B cell (primary cell): ENCODE measurements at regions not wholly inside any gene's neighbourhood (a gene's known extent, or its start where the extent isn't known, plus 50 kb on each side); places are given as distances from the start of the nearest gene placed in this dataset.

ENCODE experiments used
- ATAC-seq: fragments of 200-7000 bp; cut with Tn5 transposase; one replicate; pipeline ENCODE4 v1.10.0; 2021; ENCODE audit warnings: low read depth, mild to moderate bottlenecking, moderate number of reproducible peaks, moderate library complexity
- CTCF ChIA-PET: fragments of 350-600 bp; sonication (Branson Sonifier 250); formaldehyde crosslinking; loops from one replicate; lab custom pipeline; 2021; ENCODE audit warnings: antibody characterized with exemption, inconsistent platforms; lab: Charles Lee
- POLR2A ChIA-PET: fragments of 350-600 bp; sonication (Branson Sonifier 250); formaldehyde crosslinking; loops from one replicate; lab custom pipeline; 2021; ENCODE audit warnings: antibody characterized with exemption; lab: Charles Lee
- DNase-seq: peaks from one replicate; pipeline ENCODE4 v3.0.0; 2013
- H2AFZ ChIP-seq: 2 replicates; pipeline ENCODE4 v1.6.1; 2012; ENCODE audit warnings: mild to moderate bottlenecking, low read depth, low read length; ENCODE audit not compliant: insufficient read depth, poor library complexity, severe bottlenecking
- H3K27ac ChIP-seq, 2 donors: 1 replicate in 1 of 2; 2 replicates in 1 of 2; pipeline ENCODE4 v1.5.1; 2012 to 2013; ENCODE audit warnings: low read length in 2 of 2, mild to moderate bottlenecking in 2 of 2, moderate library complexity in 1 of 2
- H3K27me3 ChIP-seq, 4 experiments: fragments of 200-600 bp in 1 of 4; sonication (generic) in 1 of 4; replicated peaks in 1 of 4; 1 replicate in 2 of 4; 2 replicates in 2 of 4; pipeline versions ENCODE4 v1.6.1 to v1.7.0; 2013 to 2016; ENCODE audit warnings: low read length in 3 of 4, mild to moderate bottlenecking in 2 of 4, mixed read lengths in 1 of 4, moderate library complexity in 1 of 4; ENCODE audit not compliant: insufficient read depth in 4 of 4, control insufficient read depth in 3 of 4; ENCODE audit errors: control extremely low read depth in 1 of 4
- H3K36me3 ChIP-seq, 2 experiments: replicated peaks in 1 of 2; 1 replicate in 1 of 2; 2 replicates in 1 of 2; pipeline versions ENCODE4 v1.6.1 to v1.7.1; 2013; ENCODE audit warnings: low read length in 1 of 2; ENCODE audit not compliant: insufficient read depth in 2 of 2, control insufficient read depth in 1 of 2; ENCODE audit errors: control extremely low read depth in 1 of 2, extremely low read depth in 1 of 2
- H3K4me1 ChIP-seq, 2 donors: fragments of 200-600 bp in 1 of 2; sonication (generic) in 1 of 2; 1 replicate in 1 of 2; 2 replicates in 1 of 2; pipeline versions ENCODE4 v1.5.1 to v1.6.1; 2013 to 2017; ENCODE audit warnings: low read length in 2 of 2; ENCODE audit not compliant: control insufficient read depth in 2 of 2, insufficient read depth in 2 of 2
- H3K4me2 ChIP-seq: replicated peaks from 2 replicates; pipeline ENCODE3; 2012; ENCODE audit warnings: mild to moderate bottlenecking, low read depth, low read length; ENCODE audit not compliant: poor library complexity, severe bottlenecking
- H3K4me3 ChIP-seq, 5 experiments: fragments of 200-600 bp in 1 of 5; sonication (generic) in 1 of 5; 1 replicate in 3 of 5; 2 replicates in 2 of 5; pipeline versions ENCODE4 v1.5.1 to v1.7.0; 2011 to 2016; ENCODE audit warnings: low read length in 4 of 5, mild to moderate bottlenecking in 4 of 5, low read depth in 2 of 5, control low read depth in 1 of 5, moderate library complexity in 1 of 5; ENCODE audit not compliant: insufficient read depth in 1 of 5; ENCODE audit errors: control extremely low read depth in 1 of 5, extremely low read depth in 1 of 5
- H3K79me2 ChIP-seq: fragments of 200-600 bp; sonication (generic); one replicate; pipeline ENCODE4 v1.6.0; 2016; ENCODE audit warnings: low read length; ENCODE audit not compliant: control insufficient read depth, insufficient read depth
- H3K9ac ChIP-seq: fragments of 200-600 bp; sonication (generic); 2 replicates; pipeline ENCODE4 v1.6.1; 2017; ENCODE audit warnings: mild to moderate bottlenecking, low read length, moderate library complexity
- H3K9me3 ChIP-seq, 3 donors: one replicate each; pipeline versions ENCODE4 v1.6.1 to v1.7.1; 2013; ENCODE audit warnings: low read length in 2 of 3; ENCODE audit not compliant: control insufficient read depth in 2 of 3, insufficient read depth in 1 of 3; ENCODE audit errors: control extremely low read depth in 1 of 3
- H4K20me1 ChIP-seq: 2 replicates; pipeline ENCODE4 v1.6.0; 2012; ENCODE audit warnings: mild to moderate bottlenecking, low read length; ENCODE audit not compliant: insufficient read depth, control insufficient read depth, poor library complexity, severe bottlenecking
- H3K27ac Mint-ChIP-seq: one replicate; pipeline ENCODE4 v1.8.0; 2021; ENCODE audit warnings: mixed read lengths
- H3K27me3 Mint-ChIP-seq: one replicate; pipeline ENCODE4 v1.8.0; 2021; ENCODE audit warnings: mixed read lengths
- H3K4me1 Mint-ChIP-seq: one replicate; pipeline ENCODE4 v1.8.0; 2021; ENCODE audit warnings: mixed read lengths
- H3K4me3 Mint-ChIP-seq: one replicate; pipeline ENCODE4 v1.8.0; 2021; ENCODE audit warnings: mixed read lengths
- H3K9me3 Mint-ChIP-seq: one replicate; pipeline ENCODE4 v1.8.0; 2022; ENCODE audit warnings: mixed read lengths; ENCODE audit not compliant: insufficient read depth
- EZH2 ChIP-seq: IDR thresholded peaks from 2 replicates; pipeline ENCODE4 v1.6.1; 2012; ENCODE audit warnings: borderline replicate concordance, low read depth, mild to moderate bottlenecking, moderate library complexity, low read length; ENCODE audit not compliant: insufficient read depth, poor library complexity, severe bottlenecking
- WGBS: methylation state at CpG from one replicate; pipeline ENCODE4 v1.1.5; 2013; ENCODE audit warnings: missing lambda C conversion rate; ENCODE audit not compliant: insufficient coverage; 5-methylcytosine and 5-hydroxymethylcytosine counted together
- intact Hi-C: fragments of 100-400 bp; cut with micrococcal nuclease; formaldehyde crosslinking; loops from one replicate; pipeline ENCODE4 v1.10.0; 2022
- TF ChIP-seq, protein P1 (sequence below): fragments of 200-600 bp; IDR thresholded peaks from one replicate; pipeline ENCODE4 v1.8.0; 2022; ENCODE audit warnings: antibody characterized with exemption, mild to moderate bottlenecking

GRCh38 chr18:65269375-65269774 is 481.4 kb upstream of the CDH7 start:
- Mint-ChIP-seq H3K27ac (no peak overlapping the region), H3K27me3 (no peaks in the 10 kb centered on the region), H3K4me3 (no peak overlapping the region), H3K9me3 (no peaks in the 10 kb centered on the region), H3K4me1 (no peaks in the 10 kb centered on the region)
- no peaks in the 10 kb centered on the region for H3K27me3 ChIP-seq
- no CpG with 5 or more reads among the region's 1 CpG for WGBS
- DNase-seq (no peak), ATAC-seq (no peak)
- H3K36me3 ChIP-seq = no peaks in the 10 kb centered on the region
- peaks cover 0 to 1% (median 0%) of the 10 kb centered on the region in 3 donors for H3K9me3 ChIP-seq
- POLR2A ChIA-PET = no interaction called here
- CTCF ChIA-PET = no interaction called here
- no peaks in the 10 kb centered on the region for H3K79me2 ChIP-seq
- no peak overlapping the region for H3K9ac ChIP-seq
- no peak overlapping the region for H3K27ac ChIP-seq
- intact Hi-C loops = no loop called here
- H4K20me1 ChIP-seq = no peaks in the 10 kb centered on the region
- H2AFZ ChIP-seq = no peak overlapping the region
- H3K4me3 ChIP-seq = no peak overlapping the region
- TF ChIP-seq, protein P1, sequence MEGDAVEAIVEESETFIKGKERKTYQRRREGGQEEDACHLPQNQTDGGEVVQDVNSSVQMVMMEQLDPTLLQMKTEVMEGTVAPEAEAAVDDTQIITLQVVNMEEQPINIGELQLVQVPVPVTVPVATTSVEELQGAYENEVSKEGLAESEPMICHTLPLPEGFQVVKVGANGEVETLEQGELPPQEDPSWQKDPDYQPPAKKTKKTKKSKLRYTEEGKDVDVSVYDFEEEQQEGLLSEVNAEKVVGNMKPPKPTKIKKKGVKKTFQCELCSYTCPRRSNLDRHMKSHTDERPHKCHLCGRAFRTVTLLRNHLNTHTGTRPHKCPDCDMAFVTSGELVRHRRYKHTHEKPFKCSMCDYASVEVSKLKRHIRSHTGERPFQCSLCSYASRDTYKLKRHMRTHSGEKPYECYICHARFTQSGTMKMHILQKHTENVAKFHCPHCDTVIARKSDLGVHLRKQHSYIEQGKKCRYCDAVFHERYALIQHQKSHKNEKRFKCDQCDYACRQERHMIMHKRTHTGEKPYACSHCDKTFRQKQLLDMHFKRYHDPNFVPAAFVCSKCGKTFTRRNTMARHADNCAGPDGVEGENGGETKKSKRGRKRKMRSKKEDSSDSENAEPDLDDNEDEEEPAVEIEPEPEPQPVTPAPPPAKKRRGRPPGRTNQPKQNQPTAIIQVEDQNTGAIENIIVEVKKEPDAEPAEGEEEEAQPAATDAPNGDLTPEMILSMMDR = no peak
- TF ChIP-seq EZH2 = no peak
- no peak overlapping the region for H3K4me2 ChIP-seq
- H3K4me1 ChIP-seq = no peaks in the 10 kb centered on the region

DNA sequence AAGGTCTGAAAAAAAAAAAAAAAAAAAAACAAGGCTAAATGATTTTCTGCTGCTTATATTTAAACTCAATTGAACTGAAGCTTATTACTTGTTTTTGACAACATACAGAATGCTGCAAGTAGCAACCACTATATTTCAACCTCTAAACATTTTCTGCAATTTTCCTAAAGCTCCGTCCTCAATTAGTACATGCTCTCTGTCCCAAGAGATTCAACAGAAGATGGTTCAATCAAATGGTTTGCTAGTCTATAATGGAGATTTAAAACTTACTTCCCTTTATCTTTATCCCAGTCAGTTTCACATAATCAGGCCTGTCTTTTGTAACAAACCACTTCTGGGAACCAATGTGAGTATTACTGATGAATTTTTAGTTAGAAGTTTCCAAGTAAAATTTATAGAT is 485.1 kb upstream of the CDH7 start:
- no CpG with 5 or more reads among the region's 1 CpG for WGBS
- ATAC-seq = no peak

More for the DNA sequence above, 485.1 kb upstream of the CDH7 start:
- Histone ChIP-seq H3K4me2 (no peak overlapping the region), H3K27ac (no peak overlapping the region), H3K79me2 (no peaks in the 10 kb centered on the region), H3K4me3 (no peak overlapping the region), H3K27me3 (no peaks in the 10 kb centered on the region), H3K36me3 (no peaks in the 10 kb centered on the region), H3K9me3 (peaks cover 0 to 1% (median 0%) of the 10 kb centered on the region in 3 donors), H4K20me1 (no peaks in the 10 kb centered on the region), H3K4me1 (no peaks in the 10 kb centered on the region), H3K9ac (no peak overlapping the region), H2AFZ (no peak overlapping the region)
- TF ChIP-seq, protein P1 = no peak
- TF ChIP-seq EZH2 = no peak
- no peak for DNase-seq
- Mint-ChIP-seq H3K4me3 (no peak overlapping the region), H3K27me3 (no peaks in the 10 kb centered on the region), H3K4me1 (no peaks in the 10 kb centered on the region), H3K9me3 (no peaks in the 10 kb centered on the region), H3K27ac (no peak overlapping the region)
- intact Hi-C loops = no loop called here
- ChIA-PET POLR2A (no interaction called here), CTCF (no interaction called here)
